H1 (cell line): ENCODE measurements at regions not wholly inside any gene's neighbourhood (a gene's known extent, or its start where the extent isn't known, plus 50 kb on each side); places are given as distances from the start of the nearest gene placed in this dataset.

Source experiments
- CTCF ChIA-PET: fragments of 300-600 bp; sonication (Branson Sonifier 250); formaldehyde crosslinking; loops from one replicate; lab custom pipeline; 2021; ENCODE audit not compliant: partially characterized antibody; lab: Charles Lee
- POLR2A ChIA-PET: fragments of 300-600 bp; sonication (Branson Sonifier 250); formaldehyde crosslinking; loops from one replicate; lab custom pipeline; 2021; ENCODE audit warnings: inconsistent platforms; ENCODE audit not compliant: partially characterized antibody; lab: Charles Lee
- DNase-seq, 2 experiments: peaks; one replicate each; pipeline versions ENCODE4 v3.0.0 to v3.0.0-alpha.2; 2010 to 2022; ENCODE audit warnings: low spot score in 2 of 2, low read depth in 1 of 2, mixed read lengths in 1 of 2
- FAIRE-seq: peaks from 2 replicates; lab custom pipeline; 2011; peaks lifted over from hg19 to GRCh38; lab: Jason Lieb, UNC
- H2AFZ ChIP-seq: 2 replicates; pipeline ENCODE4 v1.8.1; 2012; ENCODE audit warnings: low read length, inconsistent platforms
- H2AK5ac ChIP-seq: 2 replicates; pipeline ENCODE4 v1.6.1; 2013; ENCODE audit warnings: low read depth, low read length
- H2BK120ac ChIP-seq: replicated peaks from 2 replicates; pipeline ENCODE3; 2013; ENCODE audit warnings: low read depth, low read length, inconsistent platforms
- H2BK12ac ChIP-seq: 2 replicates; pipeline ENCODE4 v1.6.1; 2013; ENCODE audit warnings: low read depth, low read length
- H2BK15ac ChIP-seq: 2 replicates; pipeline ENCODE4 v1.6.1; 2013; ENCODE audit warnings: low read length
- H2BK20ac ChIP-seq: 2 replicates; pipeline ENCODE4 v1.6.1; 2013; ENCODE audit warnings: low read length
- H2BK5ac ChIP-seq: 2 replicates; pipeline ENCODE4 v1.6.1; 2013; ENCODE audit warnings: low read depth, low read length
- H3K14ac ChIP-seq: 2 replicates; pipeline ENCODE4 v1.6.1; 2013; ENCODE audit warnings: inconsistent platforms; ENCODE audit not compliant: insufficient read length
- H3K18ac ChIP-seq: 2 replicates; pipeline ENCODE4 v1.6.1; 2013; ENCODE audit warnings: low read length; ENCODE audit errors: extremely low read depth
- H3K23ac ChIP-seq: 2 replicates; pipeline ENCODE4 v1.6.1; 2013; ENCODE audit warnings: inconsistent platforms; ENCODE audit not compliant: insufficient read length
- H3K23me2 ChIP-seq: 2 replicates; pipeline ENCODE4 v1.6.1; 2013; ENCODE audit warnings: low read depth, low read length
- H3K27ac ChIP-seq: 2 replicates; pipeline ENCODE4 v1.6.1; 2011; ENCODE audit warnings: low read depth, low read length, inconsistent platforms
- H3K27me3 ChIP-seq, 4 experiments: replicated peaks in 1 of 4; 1 replicate in 1 of 4; 2 replicates in 3 of 4; pipeline versions ENCODE4 v1.6.1 to v1.8.1; 2011 to 2013; ENCODE audit warnings: low read length in 3 of 4, mild to moderate bottlenecking in 3 of 4, inconsistent platforms in 2 of 4, mixed read lengths in 2 of 4, moderate library complexity in 1 of 4; ENCODE audit not compliant: control insufficient read depth in 3 of 4, insufficient read depth in 3 of 4; ENCODE audit errors: extremely low read depth in 1 of 4
- H3K36me3 ChIP-seq, 4 experiments: 2 replicates each; pipeline versions ENCODE4 v1.6.1 to v1.8.1; 2011 to 2013; ENCODE audit warnings: mild to moderate bottlenecking in 4 of 4, low read length in 3 of 4, moderate library complexity in 2 of 4, control low read depth in 1 of 4, inconsistent platforms in 1 of 4; ENCODE audit not compliant: insufficient read depth in 4 of 4, control insufficient read depth in 2 of 4
- H3K4ac ChIP-seq: replicated peaks from 2 replicates; pipeline ENCODE3; 2013; ENCODE audit warnings: low read length, low read depth, mixed read lengths, inconsistent platforms; ENCODE audit not compliant: insufficient read length
- H3K4me1 ChIP-seq, 4 experiments: replicated peaks in 1 of 4; 1 replicate in 1 of 4; 2 replicates in 3 of 4; pipeline versions ENCODE4 v1.6.1 to v1.8.1; 2011 to 2013; ENCODE audit warnings: low read length in 3 of 4, inconsistent platforms in 2 of 4, mixed read lengths in 1 of 4; ENCODE audit not compliant: insufficient read depth in 4 of 4, control insufficient read depth in 3 of 4
- H3K4me2 ChIP-seq, 2 experiments: 2 replicates each; pipeline versions ENCODE4 v1.6.1 to v1.8.1; 2011 to 2013; ENCODE audit warnings: low read depth in 2 of 2, low read length in 2 of 2, control low read depth in 1 of 2, inconsistent platforms in 1 of 2, mild to moderate bottlenecking in 1 of 2; ENCODE audit not compliant: insufficient read depth in 1 of 2
- H3K4me3 ChIP-seq, 4 experiments: fragments of 200-600, 300-600 bp in 1 of 4; sonication (generic), shearing (Covaris generic), sonication (Bioruptor Twin) in 1 of 4; 2 replicates each; pipeline versions ENCODE4 v1.5.1 to v1.8.1; 2011 to 2016; ENCODE audit warnings: low read length in 4 of 4, low read depth in 3 of 4, control low read depth in 2 of 4, inconsistent platforms in 2 of 4, mild to moderate bottlenecking in 2 of 4, mixed read lengths in 1 of 4, moderate library complexity in 1 of 4; ENCODE audit not compliant: insufficient read depth in 2 of 4; ENCODE audit errors: extremely low read depth in 1 of 4
- H3K56ac ChIP-seq: replicated peaks from 2 replicates; pipeline ENCODE3; 2013; ENCODE audit warnings: low read depth, mild to moderate bottlenecking, mixed read lengths, low read length, inconsistent platforms; ENCODE audit not compliant: insufficient read length
- H3K79me1 ChIP-seq: 2 replicates; pipeline ENCODE4 v1.6.1; 2013; ENCODE audit warnings: low read depth, low read length, control low read depth
- H3K79me2 ChIP-seq, 2 experiments: 2 replicates each; pipeline versions ENCODE4 v1.6.1 to v1.8.1; 2012 to 2013; ENCODE audit warnings: low read length in 2 of 2, mild to moderate bottlenecking in 2 of 2, inconsistent platforms in 1 of 2; ENCODE audit not compliant: insufficient read depth in 2 of 2, control insufficient read depth in 1 of 2
- H3K9ac ChIP-seq, 4 experiments: replicated peaks in 1 of 4; 1 replicate in 1 of 4; 2 replicates in 3 of 4; pipeline versions ENCODE4 v1.6.1 to v1.8.1; 2011 to 2013; ENCODE audit warnings: low read depth in 3 of 4, low read length in 3 of 4, control low read depth in 2 of 4, mild to moderate bottlenecking in 2 of 4, moderate library complexity in 2 of 4, inconsistent platforms in 1 of 4; ENCODE audit errors: extremely low read depth in 1 of 4
- H3K9me3 ChIP-seq, 2 experiments: 2 replicates each; pipeline versions ENCODE4 v1.6.1 to v1.8.1; 2012 to 2013; ENCODE audit warnings: mild to moderate bottlenecking in 2 of 2, moderate library complexity in 2 of 2, control low read depth in 1 of 2, inconsistent platforms in 1 of 2, low read depth in 1 of 2, low read length in 1 of 2, mixed read lengths in 1 of 2; ENCODE audit not compliant: insufficient read depth in 2 of 2
- H4K20me1 ChIP-seq, 2 experiments: replicated peaks in 1 of 2; 2 replicates each; pipeline versions ENCODE3 to v1.8.1; 2011 to 2013; ENCODE audit warnings: inconsistent platforms in 2 of 2, low read length in 2 of 2, mild to moderate bottlenecking in 1 of 2; ENCODE audit not compliant: insufficient read depth in 2 of 2, control insufficient read depth in 1 of 2
- H4K5ac ChIP-seq: 2 replicates; pipeline ENCODE4 v1.6.1; 2013; ENCODE audit warnings: low read length, low read depth, mixed read lengths, inconsistent platforms; ENCODE audit not compliant: insufficient read length
- H4K8ac ChIP-seq: 2 replicates; pipeline ENCODE4 v1.8.0; 2013; ENCODE audit warnings: mild to moderate bottlenecking, moderate library complexity, low read length, inconsistent platforms; ENCODE audit not compliant: insufficient read depth; ENCODE audit errors: extremely low read depth
- H4K91ac ChIP-seq: replicated peaks from 2 replicates; pipeline ENCODE3; 2013; ENCODE audit warnings: low read length, mixed read lengths, inconsistent platforms; ENCODE audit not compliant: insufficient read length
- HDAC6 ChIP-seq: IDR thresholded peaks from one replicate; pipeline ENCODE4 v1.7.1; 2012; ENCODE audit warnings: low read depth, mild to moderate bottlenecking, inconsistent platforms, low read length, moderate library complexity
- KDM5A ChIP-seq: fragments of 200-600 bp; IDR thresholded peaks from 2 replicates; pipeline ENCODE4 v1.7.1; 2012; ENCODE audit warnings: mild to moderate bottlenecking, low read length, inconsistent platforms, mixed read lengths
- PHF8 ChIP-seq: fragments of 200-600 bp; sonication (generic); conservative IDR thresholded peaks from 2 replicates; pipeline ENCODE4 v1.7.1; 2012; ENCODE audit warnings: low read depth, mild to moderate bottlenecking, inconsistent platforms, low read length, moderate library complexity
- SP2 ChIP-seq: IDR thresholded peaks from 2 replicates; pipeline ENCODE4 v1.6.1; 2012; ENCODE audit warnings: mild to moderate bottlenecking, low read length, inconsistent platforms
- SP4 ChIP-seq: IDR thresholded peaks from 2 replicates; pipeline ENCODE4 v1.6.1; 2012; ENCODE audit warnings: low read length, inconsistent platforms
- TEAD4 ChIP-seq: IDR thresholded peaks from 2 replicates; pipeline ENCODE4 v1.6.1; 2012; ENCODE audit warnings: low read depth, low read length, inconsistent platforms, mixed read lengths
- WGBS, 2 experiments: shearing (Covaris generic) in 1 of 2; methylation state at CpG; one replicate each; pipeline versions ENCODE4 v1.1.6 to v1.1.7; 2013 to 2015; ENCODE audit warnings: low lambda C conversion rate in 2 of 2, mixed read lengths in 2 of 2, inconsistent platforms in 1 of 2, low coverage in 1 of 2, missing lambda C conversion rate in 1 of 2; ENCODE audit not compliant: insufficient replicate concordance in 2 of 2, insufficient coverage in 1 of 2, insufficient read length in 1 of 2; ENCODE audit errors: extremely low coverage in 1 of 2, missing lambda C conversion rate in 1 of 2; 5-methylcytosine and 5-hydroxymethylcytosine counted together
- TF ChIP-seq, protein P1 (sequence below): IDR thresholded peaks from 2 replicates; pipeline ENCODE4 v1.6.1; 2011; ENCODE audit warnings: low read length, improper control_type of control experiment
- TF ChIP-seq, protein P2 (sequence below): IDR thresholded peaks from 2 replicates; pipeline ENCODE4 v1.6.1; 2012; ENCODE audit warnings: inconsistent platforms

DNA sequence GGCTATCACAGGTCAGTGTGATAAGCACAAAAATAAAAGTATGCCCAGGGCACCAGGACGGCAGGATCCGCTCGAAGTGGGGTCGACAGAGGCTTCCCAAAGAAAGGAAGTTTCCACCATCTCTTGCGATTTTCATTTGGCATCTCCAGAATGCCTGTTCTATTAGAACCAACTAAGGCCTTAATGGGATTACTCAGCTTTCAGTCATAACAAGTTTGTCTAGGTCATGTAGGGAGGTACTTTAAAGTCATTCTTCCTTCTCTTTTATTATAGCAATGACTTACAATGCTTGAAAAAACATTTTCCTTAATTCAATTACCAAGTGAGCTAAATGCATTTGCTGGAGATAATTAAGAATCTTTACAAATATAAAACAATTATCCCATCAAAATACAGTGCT is 83.6 kb upstream of the DIO3 start:
- Histone ChIP-seq H2AK5ac (no peak overlapping the region), H3K4ac (peak overlapping the region; percentile 24), H3K14ac (no peak overlapping the region), H3K9me3 (peaks cover 3 to 5% of the 10 kb centered on the region in 2 experiments; a peak in 1 of 4 replicates), H2BK20ac (0 out of 2 replicates have a peak overlapping the region, but pooled peaks have one; percentile 80), H3K36me3 (no peaks in the 10 kb centered on the region), H3K56ac (no peak overlapping the region), H2BK120ac (peak overlapping the region; percentile 9), H4K8ac (no peak overlapping the region), H4K91ac (peak overlapping the region; percentile 2), H2BK15ac (no peak overlapping the region), H2BK12ac (peak overlapping the region; percentile 84), H4K20me1 (no peaks in the 10 kb centered on the region), H4K5ac (no peak overlapping the region), H2AFZ (peak overlapping the region; percentile 55; the same call in 1 of the 2 replicates), H3K23ac (no peak overlapping the region), H3K27me3 (no peaks in the 10 kb centered on the region; a peak in 1 of 7 replicates), H3K23me2 (no peaks in the 10 kb centered on the region), H3K79me2 (no peaks in the 10 kb centered on the region), H3K4me1 (peaks cover 3 to 16% (median 8%) of the 10 kb centered on the region in 4 experiments), H3K27ac (no peak overlapping the region), H3K4me3 (no peak overlapping the region), H3K18ac (peak overlapping the region; percentile 90), H2BK5ac (no peak overlapping the region; the same call in 1 of the 2 replicates), H3K9ac (no peak overlapping the region), H3K4me2 (peak overlapping the region in 1 of 2 experiments; percentile 8; a peak in 1 of 4 replicates), H3K79me1 (no peaks in the 10 kb centered on the region)
- TF ChIP-seq KDM5A (no peak), SP4 (no peak), HDAC6 (no peak), TEAD4 (no peak), PHF8 (no peak), SP2 (no peak)
- TF ChIP-seq, protein P1, sequence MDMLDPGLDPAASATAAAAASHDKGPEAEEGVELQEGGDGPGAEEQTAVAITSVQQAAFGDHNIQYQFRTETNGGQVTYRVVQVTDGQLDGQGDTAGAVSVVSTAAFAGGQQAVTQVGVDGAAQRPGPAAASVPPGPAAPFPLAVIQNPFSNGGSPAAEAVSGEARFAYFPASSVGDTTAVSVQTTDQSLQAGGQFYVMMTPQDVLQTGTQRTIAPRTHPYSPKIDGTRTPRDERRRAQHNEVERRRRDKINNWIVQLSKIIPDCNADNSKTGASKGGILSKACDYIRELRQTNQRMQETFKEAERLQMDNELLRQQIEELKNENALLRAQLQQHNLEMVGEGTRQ: no peak
- TF ChIP-seq, protein P2, sequence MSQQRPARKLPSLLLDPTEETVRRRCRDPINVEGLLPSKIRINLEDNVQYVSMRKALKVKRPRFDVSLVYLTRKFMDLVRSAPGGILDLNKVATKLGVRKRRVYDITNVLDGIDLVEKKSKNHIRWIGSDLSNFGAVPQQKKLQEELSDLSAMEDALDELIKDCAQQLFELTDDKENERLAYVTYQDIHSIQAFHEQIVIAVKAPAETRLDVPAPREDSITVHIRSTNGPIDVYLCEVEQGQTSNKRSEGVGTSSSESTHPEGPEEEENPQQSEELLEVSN: no peak
- 88% methylated on average over 5 of the region's 5 CpGs; no CpG with 5 or more reads in 1 of the 2 experiments for WGBS, 2 experiments
- no peak for DNase-seq
- no peak for FAIRE-seq
- ChIA-PET POLR2A (no interaction called here), CTCF (interaction anchor here (1.0 to 2.7 kb wide), 7 partner anchors 11 to 397 kb away, joined by 3 to 11 read pairs (median 3); no protein-coding TSS in a partner anchor)
